HEK293T (cell line): ENCODE measurements at regions not wholly inside any gene's neighbourhood (a gene's known extent, or its start where the extent isn't known, plus 50 kb on each side); places are given as distances from the start of the nearest gene placed in this dataset.

Experiments
- ARNT ChIP-seq: fragments of 450-650 bp; IDR thresholded peaks from 2 replicates; pipeline ENCODE4 v1.6.1; 2017; ENCODE audit warnings: mild to moderate bottlenecking
- ELF4 ChIP-seq: fragments of 450-650 bp; IDR thresholded peaks from 2 replicates; pipeline ENCODE4 v1.6.1; 2017; ENCODE audit warnings: antibody characterized with exemption
- FOXK2 ChIP-seq: fragments of 450-650 bp; IDR thresholded peaks from 2 replicates; pipeline ENCODE4 v1.6.1; 2016; ENCODE audit warnings: mild to moderate bottlenecking
- FOXM1 ChIP-seq: fragments of 450-650 bp; IDR thresholded peaks from 2 replicates; pipeline ENCODE4 v1.6.1; 2017; ENCODE audit warnings: mild to moderate bottlenecking, borderline replicate concordance
- SUZ12 ChIP-seq: fragments of 450-650 bp; IDR thresholded peaks from 2 replicates; pipeline ENCODE4 v1.6.1; 2016; ENCODE audit warnings: mild to moderate bottlenecking

- TF ChIP-seq ELF4 (no peak), FOXM1 (no peak), ARNT (no peak), SUZ12 (no peak), FOXK2 (no peak)
Measured at GRCh38 chr3:162376761-162377160, 880.2 kb downstream of the OTOL1 start.
